ENCODE measurements at regions not wholly inside any gene's neighbourhood (a gene's known extent, or its start where the extent isn't known, plus 50 kb on each side); places are given as distances from the start of the nearest gene placed in this dataset.

- no peak for TF ChIP-seq CTCF (IDR thresholded peaks at IDR 0.05 in 8 of 11, conservative IDR thresholded peaks at IDR 0.05 in 3 of 11)
- TF ChIP-seq POLR2A (IDR thresholded peaks at IDR 0.05) = no peak
- no peak for TF ChIP-seq POLR2AphosphoS5 (IDR thresholded peaks at IDR 0.05)
These were observed 159.9 kb upstream of the POGK start for GRCh38 chr1:166679369-166679768.
